ENCODE measurements at regions not wholly inside any gene's neighbourhood (a gene's known extent, or its start where the extent isn't known, plus 50 kb on each side); places are given as distances from the start of the nearest gene placed in this dataset.
"Not testable (repeated sequence)": the region's sequence is repeated elsewhere in the genome, so short reads cannot be mapped to it uniquely, and the experiment has no call there.

DNA sequence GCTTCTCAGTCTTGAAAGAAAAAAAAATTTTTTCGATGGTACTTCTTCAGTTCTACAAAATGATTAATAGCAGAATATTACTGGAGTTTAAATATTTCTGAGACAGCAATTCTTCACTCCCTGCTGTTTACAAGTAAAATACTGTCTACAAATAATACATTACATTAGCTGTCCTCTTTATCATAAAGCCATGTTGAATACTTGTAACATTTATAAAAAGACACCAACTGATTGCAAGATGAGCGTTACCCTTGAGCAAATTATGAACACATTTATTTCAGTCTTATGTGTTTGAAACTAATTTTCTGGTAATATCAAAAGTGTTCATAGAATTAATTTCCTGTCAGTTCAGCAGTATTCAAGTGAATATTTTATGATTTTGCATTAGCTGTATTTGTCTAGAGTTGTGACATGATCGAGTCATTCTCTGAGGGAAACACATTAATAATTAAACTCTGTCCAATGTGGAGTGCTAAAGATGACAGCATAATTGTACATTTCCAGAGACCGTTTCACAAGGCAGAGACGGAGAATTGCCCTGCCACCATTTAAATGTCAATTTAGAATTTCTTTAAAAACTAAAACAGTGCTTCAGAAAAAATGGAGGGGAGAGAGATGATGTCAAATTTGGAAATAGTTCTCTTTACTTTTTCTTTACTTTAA lies 1359.0 kb upstream of the ADGRL4 start:
- no peaks in the 10 kb centered on the region for H3K9me3 ChIP-seq (ENCODE audit: control insufficient read depth, low read depth, low read length)
- H3K4me3 ChIP-seq (ENCODE audit: low read length) = no peak overlapping the region
- H3K9ac ChIP-seq (ENCODE audit: low read length) = no peak overlapping the region
- no peak overlapping the region for H3K27ac ChIP-seq (ENCODE audit: low read length)
- H3K4me1 ChIP-seq (ENCODE audit: control insufficient read depth, low read depth, low read length) = peaks cover 3% of the 10 kb centered on the region
- no peaks in the 10 kb centered on the region for H3K36me3 ChIP-seq (ENCODE audit: control insufficient read depth, low read depth, low read length)
- H3K27me3 ChIP-seq (ENCODE audit: control insufficient read depth, insufficient read depth, low read length) = no peaks in the 10 kb centered on the region

DNA sequence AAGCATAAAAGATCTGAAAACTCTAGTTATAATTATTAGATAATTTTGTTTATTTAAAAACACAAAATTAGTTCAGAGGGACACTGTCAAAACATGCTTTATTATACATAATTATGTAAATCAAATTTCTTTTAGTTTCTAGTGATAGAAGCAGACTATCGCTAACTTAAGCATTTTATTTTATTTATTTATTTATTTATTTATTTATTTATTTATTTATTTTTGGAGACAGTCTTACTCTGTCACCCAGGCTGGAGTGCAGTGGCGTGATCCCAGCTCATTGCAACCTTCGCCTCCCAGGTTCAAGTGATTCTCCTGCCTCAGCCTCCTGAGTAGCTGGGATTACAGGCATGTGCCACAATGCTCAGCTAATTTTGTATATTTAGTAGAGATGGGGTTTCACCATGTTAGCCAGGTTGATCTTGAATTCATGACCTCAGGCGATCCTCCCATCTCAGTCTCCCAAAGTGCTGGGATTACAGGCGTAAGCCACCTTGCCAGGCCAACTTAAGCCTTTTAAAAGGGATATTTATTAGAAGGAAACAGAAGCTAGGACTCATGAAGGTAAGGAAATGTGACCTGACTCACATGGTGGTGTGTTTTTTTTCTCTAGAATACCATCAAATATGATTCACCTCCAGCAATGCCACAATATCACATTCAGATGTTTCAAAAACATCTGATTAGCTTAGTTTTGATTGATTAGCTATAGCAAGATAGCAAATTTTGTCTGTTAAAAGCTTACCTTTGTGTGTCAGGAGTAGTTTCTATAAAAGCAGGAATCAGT lies 1357.4 kb upstream of the ADGRL4 start:
- H3K27me3 ChIP-seq (ENCODE audit: control insufficient read depth, insufficient read depth, low read length) = no peaks in the 10 kb centered on the region

DNA sequence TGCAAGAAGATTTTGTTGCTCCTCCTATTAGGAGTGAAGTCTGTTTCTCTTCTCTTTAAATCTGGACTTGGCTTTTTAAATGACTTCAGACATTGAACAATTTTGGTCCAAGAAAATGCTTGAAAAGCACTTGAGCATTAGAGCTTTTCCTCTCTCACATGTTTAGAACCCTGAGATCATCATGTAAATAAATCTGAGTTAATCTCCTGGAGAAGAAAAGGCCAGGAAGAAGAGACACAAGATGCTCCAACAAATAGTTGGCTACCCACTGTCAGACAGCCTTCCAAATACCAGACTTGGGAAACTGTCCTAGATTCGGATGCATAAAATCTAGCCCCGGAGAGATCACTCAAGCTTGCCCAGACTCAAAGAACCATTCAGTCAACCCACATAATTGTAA lies 1353.1 kb upstream of the ADGRL4 start:
- H3K27me3 ChIP-seq (ENCODE audit: control insufficient read depth, insufficient read depth, low read length) = no peaks in the 10 kb centered on the region
- H3K9me3 ChIP-seq (ENCODE audit: control insufficient read depth, low read depth, low read length) = no peaks in the 10 kb centered on the region
- H3K4me3 ChIP-seq (ENCODE audit: low read length) = no peak overlapping the region
- H3K9ac ChIP-seq (ENCODE audit: low read length) = no peak overlapping the region
- no peaks in the 10 kb centered on the region for H3K36me3 ChIP-seq (ENCODE audit: control insufficient read depth, low read depth, low read length)
- H3K27ac ChIP-seq (ENCODE audit: low read length) = no peak overlapping the region
- H3K4me1 ChIP-seq (ENCODE audit: control insufficient read depth, low read depth, low read length) = no peaks in the 10 kb centered on the region

More for the DNA sequence above, 1357.4 kb upstream of the ADGRL4 start:
- Histone ChIP-seq H3K4me3 (ENCODE audit: low read length) (no peak overlapping the region), H3K4me1 (ENCODE audit: control insufficient read depth, low read depth, low read length) (peaks cover 3% of the 10 kb centered on the region), H3K27ac (ENCODE audit: low read length) (no peak overlapping the region), H3K9ac (ENCODE audit: low read length) (no peak overlapping the region), H3K36me3 (ENCODE audit: control insufficient read depth, low read depth, low read length) (no peaks in the 10 kb centered on the region), H3K9me3 (ENCODE audit: control insufficient read depth, low read depth, low read length) (no peaks in the 10 kb centered on the region)

DNA sequence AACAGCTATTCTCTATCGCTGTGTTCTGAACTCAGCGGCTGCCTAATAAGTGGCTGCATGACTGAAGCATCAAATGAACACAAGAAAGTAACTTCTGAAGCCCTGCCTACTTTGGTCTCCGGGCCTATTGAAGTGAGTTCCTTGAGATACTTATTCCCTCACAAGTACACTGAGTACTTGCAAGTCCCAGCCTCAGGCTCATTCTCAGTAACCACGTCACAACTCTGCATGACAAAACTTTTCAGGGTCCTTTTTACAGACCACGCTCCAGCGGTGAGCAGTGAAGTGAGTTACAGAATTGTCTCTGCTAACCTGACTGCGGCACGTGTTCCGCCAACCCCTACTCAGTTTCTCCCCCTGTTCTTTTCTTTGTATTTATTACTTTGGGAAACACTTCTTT lies 1342.7 kb upstream of the ADGRL4 start:
- H3K27me3 ChIP-seq (ENCODE audit: control insufficient read depth, insufficient read depth, low read length) = no peaks in the 10 kb centered on the region
- H3K4me1 ChIP-seq (ENCODE audit: control insufficient read depth, low read depth, low read length) = no peaks in the 10 kb centered on the region
- H3K9ac ChIP-seq (ENCODE audit: low read length) = no peak overlapping the region
- no peaks in the 10 kb centered on the region for H3K36me3 ChIP-seq (ENCODE audit: control insufficient read depth, low read depth, low read length)
- no peak overlapping the region for H3K4me3 ChIP-seq (ENCODE audit: low read length)
- H3K9me3 ChIP-seq (ENCODE audit: control insufficient read depth, low read depth, low read length) = no peaks in the 10 kb centered on the region
- H3K27ac ChIP-seq (ENCODE audit: low read length) = no peak overlapping the region

DNA sequence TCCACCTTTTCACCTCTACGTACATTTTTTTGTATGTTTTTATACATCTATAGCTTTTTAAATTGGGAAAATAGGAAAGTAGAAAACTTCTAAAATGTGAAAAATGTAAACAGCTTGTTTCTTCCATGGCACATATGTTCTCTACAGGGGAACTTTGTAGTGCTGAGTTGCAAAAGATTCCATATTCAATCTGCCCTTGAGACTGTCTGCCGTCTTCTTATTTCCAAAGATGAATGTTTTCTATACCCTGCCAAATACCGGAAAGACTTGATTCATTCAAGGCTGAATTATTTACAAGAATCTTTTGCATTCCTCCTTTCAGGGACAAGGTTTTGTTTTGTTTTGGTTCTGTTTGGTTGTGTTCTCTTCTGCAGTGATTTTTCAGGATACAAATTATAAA lies 1334.5 kb upstream of the ADGRL4 start:
- Histone ChIP-seq H3K36me3 (ENCODE audit: control insufficient read depth, low read depth, low read length) (no peaks in the 10 kb centered on the region), H3K9me3 (ENCODE audit: control insufficient read depth, low read depth, low read length) (no peaks in the 10 kb centered on the region), H3K4me3 (ENCODE audit: low read length) (no peak overlapping the region), H3K27ac (ENCODE audit: low read length) (no peak overlapping the region), H3K9ac (ENCODE audit: low read length) (no peak overlapping the region), H3K27me3 (ENCODE audit: control insufficient read depth, insufficient read depth, low read length) (no peaks in the 10 kb centered on the region), H3K4me1 (ENCODE audit: control insufficient read depth, low read depth, low read length) (no peaks in the 10 kb centered on the region)

DNA sequence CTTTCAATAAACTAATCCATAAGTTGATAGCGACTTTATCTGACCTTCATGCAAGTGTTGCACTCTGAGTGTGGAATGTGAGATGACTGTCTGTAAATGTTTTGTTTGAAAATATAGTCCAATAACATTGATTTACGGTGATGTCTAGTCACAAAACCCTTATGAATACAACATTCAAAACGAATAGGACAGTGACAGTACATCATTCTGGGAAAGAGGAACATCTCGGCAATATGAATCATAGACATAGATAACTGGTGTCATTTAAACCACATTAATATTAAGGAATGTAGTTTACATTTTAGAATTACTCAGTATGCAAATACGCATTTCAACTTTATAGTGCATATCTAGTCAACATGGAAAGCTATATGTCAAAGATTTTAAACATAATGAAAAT lies 1311.6 kb upstream of the ADGRL4 start:
- no peaks in the 10 kb centered on the region for H3K27me3 ChIP-seq (ENCODE audit: control insufficient read depth, insufficient read depth, low read length)
- H3K36me3 ChIP-seq (ENCODE audit: control insufficient read depth, low read depth, low read length) = no peaks in the 10 kb centered on the region
- H3K9ac ChIP-seq (ENCODE audit: low read length) = no peak overlapping the region
- H3K4me3 ChIP-seq (ENCODE audit: low read length) = no peak overlapping the region
- H3K27ac ChIP-seq (ENCODE audit: low read length) = no peak overlapping the region
- no peaks in the 10 kb centered on the region for H3K4me1 ChIP-seq (ENCODE audit: control insufficient read depth, low read depth, low read length)
- H3K9me3 ChIP-seq (ENCODE audit: control insufficient read depth, low read depth, low read length) = no peaks in the 10 kb centered on the region

DNA sequence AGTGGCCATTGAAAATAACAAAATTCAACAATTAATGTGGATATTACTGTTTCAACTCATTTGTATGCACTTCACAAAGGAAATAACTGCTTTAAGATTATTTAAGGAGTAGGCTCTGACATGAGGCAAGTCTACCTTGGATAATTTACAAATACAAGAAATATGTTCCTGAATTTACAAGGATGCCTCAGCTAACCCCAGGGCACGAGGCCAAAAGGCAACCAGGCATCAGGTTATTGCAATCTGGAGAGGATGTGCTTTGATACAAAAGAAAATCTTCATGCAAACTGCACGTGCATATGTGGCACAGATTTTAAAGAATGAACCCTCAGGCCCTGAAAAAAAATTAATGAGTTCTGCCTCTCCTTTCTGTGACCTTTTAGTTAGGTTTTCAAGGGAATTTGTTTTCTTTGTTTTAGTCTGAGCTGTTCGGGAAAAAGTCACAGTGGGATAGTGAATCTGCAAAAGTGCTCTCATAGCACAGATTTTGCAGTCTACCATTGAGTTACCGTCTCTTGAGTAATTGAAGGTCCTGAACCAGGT lies 1304.2 kb upstream of the ADGRL4 start:
- Histone ChIP-seq H3K9ac (ENCODE audit: low read length) (no peak overlapping the region), H3K4me3 (ENCODE audit: low read length) (no peak overlapping the region), H3K27me3 (ENCODE audit: control insufficient read depth, insufficient read depth, low read length) (no peaks in the 10 kb centered on the region), H3K4me1 (ENCODE audit: control insufficient read depth, low read depth, low read length) (no peaks in the 10 kb centered on the region), H3K27ac (ENCODE audit: low read length) (no peak overlapping the region), H3K9me3 (ENCODE audit: control insufficient read depth, low read depth, low read length) (no peaks in the 10 kb centered on the region), H3K36me3 (ENCODE audit: control insufficient read depth, low read depth, low read length) (no peaks in the 10 kb centered on the region)

DNA sequence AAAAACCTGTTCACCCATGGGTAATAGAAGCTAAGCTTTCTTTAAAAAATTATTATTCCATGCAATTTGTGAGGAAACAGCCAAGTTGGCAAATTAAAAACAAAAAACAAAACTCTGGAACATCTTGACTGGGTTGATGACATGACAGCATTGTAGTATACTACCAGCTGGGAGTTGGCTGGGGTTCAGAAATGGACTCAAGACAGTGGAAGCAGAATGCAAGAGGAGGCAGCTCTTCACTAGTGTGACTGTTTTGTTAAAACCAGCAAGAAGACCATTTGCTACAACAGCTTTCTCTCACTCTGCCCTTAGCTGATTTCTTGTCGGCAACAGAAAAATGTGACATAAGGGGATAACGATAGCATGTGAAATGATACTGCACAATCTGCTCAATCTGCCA lies 1298.9 kb upstream of the ADGRL4 start:
- Histone ChIP-seq H3K4me1 (ENCODE audit: control insufficient read depth, low read depth, low read length) (no peaks in the 10 kb centered on the region), H3K9me3 (ENCODE audit: control insufficient read depth, low read depth, low read length) (no peaks in the 10 kb centered on the region), H3K27ac (ENCODE audit: low read length) (no peak overlapping the region), H3K36me3 (ENCODE audit: control insufficient read depth, low read depth, low read length) (no peaks in the 10 kb centered on the region), H3K9ac (ENCODE audit: low read length) (no peak overlapping the region), H3K27me3 (ENCODE audit: control insufficient read depth, insufficient read depth, low read length) (no peaks in the 10 kb centered on the region), H3K4me3 (ENCODE audit: low read length) (no peak overlapping the region)

DNA sequence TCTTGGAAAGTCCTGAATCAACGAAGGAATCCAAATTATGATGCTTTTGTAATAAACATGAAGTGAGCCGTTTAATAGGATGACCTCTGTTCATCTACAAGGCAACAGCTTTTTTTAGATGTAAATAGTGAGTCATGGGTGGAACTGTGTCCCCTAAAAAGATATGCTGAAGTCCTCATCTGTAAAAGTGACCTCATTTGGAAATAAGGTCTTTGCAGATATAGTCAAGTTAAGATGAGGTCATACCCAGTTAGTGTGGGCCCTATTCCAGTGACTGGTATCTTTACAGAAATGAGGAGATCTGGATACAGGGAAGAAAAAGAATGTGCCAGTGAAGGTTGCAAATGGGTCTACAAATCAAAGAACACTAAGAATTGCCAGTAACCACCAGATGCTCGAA lies 1287.3 kb upstream of the ADGRL4 start:
- Histone ChIP-seq H3K27me3 (ENCODE audit: control insufficient read depth, insufficient read depth, low read length) (no peaks in the 10 kb centered on the region), H3K4me3 (ENCODE audit: low read length) (no peak overlapping the region), H3K27ac (ENCODE audit: low read length) (no peak overlapping the region), H3K4me1 (ENCODE audit: control insufficient read depth, low read depth, low read length) (no peaks in the 10 kb centered on the region), H3K36me3 (ENCODE audit: control insufficient read depth, low read depth, low read length) (no peaks in the 10 kb centered on the region), H3K9ac (ENCODE audit: low read length) (no peak overlapping the region), H3K9me3 (ENCODE audit: control insufficient read depth, low read depth, low read length) (no peaks in the 10 kb centered on the region)

DNA sequence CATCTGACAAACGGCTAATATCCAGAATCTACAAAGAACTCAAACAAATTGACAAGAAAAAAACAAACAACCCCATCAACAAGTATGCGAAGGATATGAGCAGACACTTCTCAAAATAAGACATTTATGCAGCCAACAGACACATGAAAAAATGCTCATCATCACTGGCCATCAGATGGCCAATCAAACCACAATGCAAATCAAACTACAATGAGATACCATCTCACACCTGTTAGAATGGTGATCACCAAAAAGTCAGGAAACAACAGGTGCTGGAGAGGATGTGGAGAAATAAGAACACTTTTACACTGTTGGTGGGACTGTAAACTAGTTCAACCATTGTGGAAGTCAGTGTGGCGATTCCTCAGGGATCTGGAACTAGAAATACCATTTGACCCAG lies 1282.2 kb upstream of the ADGRL4 start:
- not testable (repeated sequence) for H3K27ac ChIP-seq (ENCODE audit: low read length); H3K4me3 ChIP-seq (ENCODE audit: low read length); H3K36me3 ChIP-seq (ENCODE audit: control insufficient read depth, low read depth, low read length); H3K27me3 ChIP-seq (ENCODE audit: control insufficient read depth, insufficient read depth, low read length); H3K4me1 ChIP-seq (ENCODE audit: control insufficient read depth, low read depth, low read length); H3K9ac ChIP-seq (ENCODE audit: low read length); H3K9me3 ChIP-seq (ENCODE audit: control insufficient read depth, low read depth, low read length)

DNA sequence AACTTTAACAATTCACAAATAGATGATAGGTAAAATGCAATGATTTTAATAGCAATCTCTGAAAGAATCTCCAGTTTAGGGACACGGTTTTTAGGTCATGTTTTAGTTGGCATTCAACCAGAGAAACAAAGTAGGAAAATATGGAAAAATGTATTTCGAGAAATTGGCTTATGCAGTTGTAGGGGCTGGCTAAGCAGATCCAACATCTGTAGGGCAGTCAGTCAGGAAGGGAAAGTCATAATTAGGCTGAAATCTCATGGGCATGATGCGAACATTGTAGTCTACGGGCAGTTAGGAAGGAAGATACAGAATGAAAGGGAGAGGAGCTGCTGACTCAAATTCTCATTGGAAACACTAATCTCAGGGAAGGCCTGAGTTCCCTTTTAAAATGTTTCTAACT lies 1276.0 kb upstream of the ADGRL4 start:
- no peaks in the 10 kb centered on the region for H3K36me3 ChIP-seq (ENCODE audit: control insufficient read depth, low read depth, low read length)
- no peak overlapping the region for H3K4me3 ChIP-seq (ENCODE audit: low read length)
- H3K27me3 ChIP-seq (ENCODE audit: control insufficient read depth, insufficient read depth, low read length) = no peaks in the 10 kb centered on the region
- no peak overlapping the region for H3K9ac ChIP-seq (ENCODE audit: low read length)
- peaks cover under 1% of the 10 kb centered on the region for H3K4me1 ChIP-seq (ENCODE audit: control insufficient read depth, low read depth, low read length)
- no peaks in the 10 kb centered on the region for H3K9me3 ChIP-seq (ENCODE audit: control insufficient read depth, low read depth, low read length)
- H3K27ac ChIP-seq (ENCODE audit: low read length) = no peak overlapping the region

DNA sequence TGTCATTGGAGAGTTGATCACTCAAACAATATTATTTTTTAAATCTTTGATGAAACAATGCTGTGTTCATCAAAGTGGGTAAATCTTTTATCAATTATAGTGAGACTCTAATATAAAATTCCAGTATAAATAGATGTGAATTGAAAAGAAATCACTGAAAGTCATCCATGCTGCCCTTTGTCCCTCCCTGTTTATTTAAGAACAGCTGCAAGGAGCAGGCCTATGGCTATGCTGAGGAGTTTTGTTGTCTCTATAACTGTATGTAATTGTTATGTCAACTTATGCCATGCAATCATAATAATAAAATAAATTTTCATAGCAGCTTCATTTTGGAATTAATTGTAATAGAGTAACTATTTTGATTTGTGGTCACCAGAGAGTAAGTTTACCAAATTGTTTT lies 1272.4 kb upstream of the ADGRL4 start:
- H3K9me3 ChIP-seq (ENCODE audit: control insufficient read depth, low read depth, low read length) = no peaks in the 10 kb centered on the region
- H3K9ac ChIP-seq (ENCODE audit: low read length) = no peak overlapping the region
- H3K4me1 ChIP-seq (ENCODE audit: control insufficient read depth, low read depth, low read length) = peaks cover 4% of the 10 kb centered on the region
- H3K27me3 ChIP-seq (ENCODE audit: control insufficient read depth, insufficient read depth, low read length) = no peaks in the 10 kb centered on the region
- no peak overlapping the region for H3K4me3 ChIP-seq (ENCODE audit: low read length)
- no peak overlapping the region for H3K27ac ChIP-seq (ENCODE audit: low read length)
- H3K36me3 ChIP-seq (ENCODE audit: control insufficient read depth, low read depth, low read length) = no peaks in the 10 kb centered on the region

Measured in iPS-18a (cell line).